ENCODE measurements at regions not wholly inside any gene's neighbourhood (a gene's known extent, or its start where the extent isn't known, plus 50 kb on each side); places are given as distances from the start of the nearest gene placed in this dataset.

DNA sequence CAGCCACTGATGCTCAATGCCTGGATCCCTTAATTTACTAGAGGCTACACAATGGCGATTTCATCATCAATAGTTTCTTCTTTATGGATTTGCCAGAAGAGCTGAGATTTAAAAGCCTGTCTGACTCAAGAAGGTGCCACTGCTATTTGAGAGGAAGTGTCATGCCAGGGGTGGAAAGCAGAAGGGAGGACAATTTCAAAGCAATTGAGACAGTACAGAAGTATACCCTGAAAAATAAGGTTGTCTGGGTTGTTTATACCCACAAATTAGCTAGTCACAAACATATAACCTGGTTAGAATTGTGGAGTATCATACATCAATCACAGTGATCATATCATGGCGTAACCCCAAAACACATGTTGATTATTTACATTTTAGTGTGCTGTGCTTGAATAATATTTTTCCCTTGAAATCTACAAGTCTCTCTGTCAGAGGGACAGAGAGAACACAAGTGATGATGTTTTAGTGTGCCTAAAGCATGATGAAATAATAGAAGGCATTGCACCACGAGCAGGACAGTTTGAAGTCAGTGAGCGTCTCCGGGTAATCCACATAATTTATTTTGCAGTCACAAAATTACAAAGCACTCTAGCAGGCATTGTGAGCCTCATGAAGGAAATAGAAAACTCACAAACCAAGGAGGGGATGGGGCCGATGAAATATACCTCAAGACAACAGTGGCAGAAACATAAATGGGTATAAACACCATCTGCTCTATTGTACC, 312.2 kb upstream of the SPRED2 start:
- DNase-seq (ENCODE audit: low spot score): no peak
- TF ChIP-seq CTCF (IDR thresholded peaks at IDR 0.05): no peak
- Histone ChIP-seq H3K9me3 (no peaks in the 10 kb centered on the region), H3K27me3 (replicated peaks; ENCODE audit: insufficient read depth) (no peaks in the 10 kb centered on the region), H3K27ac (no peak overlapping the region), H3K4me1 (ENCODE audit: control insufficient read depth in 1 of 2, low read depth in 2 of 2) (peaks cover 5 to 10% of the 10 kb centered on the region in 2 donors), H3K4me3 (no peak overlapping the region), H3K36me3 (no peaks in the 10 kb centered on the region)
- ATAC-seq (ENCODE audit: insufficient number of reproducible peaks, low FRiP score, low read depth): no peak

DNA sequence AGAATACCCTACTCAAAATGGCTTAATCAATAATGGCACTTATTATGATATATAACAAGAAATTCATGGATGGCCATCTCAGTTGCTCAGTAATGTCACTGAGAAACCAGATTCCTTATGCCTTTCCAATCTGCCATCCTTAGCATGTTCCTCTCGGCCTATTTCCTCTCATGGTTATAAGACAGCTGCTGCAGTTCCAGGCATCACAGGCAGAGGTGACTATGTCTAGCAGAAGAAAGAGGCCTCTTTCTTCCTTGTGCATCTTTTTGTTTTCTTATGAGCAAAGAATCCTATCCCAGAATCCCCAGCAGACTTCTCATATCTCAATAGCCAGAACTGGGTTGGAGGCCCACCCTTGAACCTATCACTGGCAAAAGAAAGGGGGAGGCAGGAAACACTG, 310.6 kb upstream of the SPRED2 start:
- no peak for TF ChIP-seq CTCF (IDR thresholded peaks at IDR 0.05)
- Histone ChIP-seq H3K27me3 (replicated peaks; ENCODE audit: insufficient read depth) (no peaks in the 10 kb centered on the region), H3K4me1 (ENCODE audit: control insufficient read depth in 1 of 2, low read depth in 2 of 2) (peaks cover 5 to 10% of the 10 kb centered on the region in 2 donors), H3K36me3 (no peaks in the 10 kb centered on the region), H3K27ac (no peak overlapping the region), H3K9me3 (no peaks in the 10 kb centered on the region), H3K4me3 (no peak overlapping the region)
- no peak for DNase-seq (ENCODE audit: low spot score)
- ATAC-seq (ENCODE audit: insufficient number of reproducible peaks, low FRiP score, low read depth): no peak

- ATAC-seq (ENCODE audit: insufficient number of reproducible peaks, low FRiP score, low read depth): no peak
- H3K27me3 ChIP-seq (replicated peaks; ENCODE audit: insufficient read depth): no peaks in the 10 kb centered on the region
- H3K36me3 ChIP-seq: no peaks in the 10 kb centered on the region
- no peaks in the 10 kb centered on the region for H3K9me3 ChIP-seq
- no peak overlapping the region for H3K4me3 ChIP-seq
- no peaks in the 10 kb centered on the region for H3K4me1 ChIP-seq (ENCODE audit: control insufficient read depth in 1 of 2, low read depth in 2 of 2)
- TF ChIP-seq CTCF (IDR thresholded peaks at IDR 0.05): no peak
- DNase-seq (ENCODE audit: low spot score): no peak
- no peak overlapping the region for H3K27ac ChIP-seq
Measured at GRCh38 chr2:65739927-65740326, 307.5 kb upstream of the SPRED2 start.

DNA sequence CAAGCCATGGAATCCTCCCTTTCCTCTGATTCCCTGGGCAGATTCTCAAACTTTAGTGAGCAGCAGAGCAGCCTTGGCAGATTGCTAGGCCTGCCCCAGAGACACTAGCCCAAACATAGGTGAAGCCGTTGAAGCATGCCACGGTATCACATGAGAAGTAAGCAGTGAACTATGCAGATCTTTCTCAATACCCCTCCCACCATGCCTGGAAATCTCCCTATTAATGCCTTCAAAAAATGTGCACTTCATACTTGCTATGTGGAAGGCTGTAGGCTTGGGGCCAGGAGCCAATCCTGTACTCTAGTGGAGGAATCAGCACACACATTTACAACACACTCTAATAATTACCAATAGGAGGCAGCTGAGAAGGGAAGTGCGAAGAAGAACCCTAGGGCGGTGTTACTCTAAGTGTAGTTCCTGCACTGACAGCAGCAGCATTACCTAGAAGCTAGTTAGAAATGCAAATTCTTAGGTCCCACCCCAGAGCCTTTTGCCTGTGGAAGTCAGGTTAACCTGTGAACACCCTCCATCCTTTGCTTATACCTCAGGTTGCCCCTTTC, 305.1 kb upstream of the SPRED2 start:
- H3K4me3 ChIP-seq: no peak overlapping the region
- H3K4me1 ChIP-seq (ENCODE audit: control insufficient read depth in 1 of 2, low read depth in 2 of 2): no peaks in the 10 kb centered on the region
- H3K36me3 ChIP-seq: no peaks in the 10 kb centered on the region
- no peaks in the 10 kb centered on the region for H3K9me3 ChIP-seq
- TF ChIP-seq CTCF (IDR thresholded peaks at IDR 0.05): no peak
- no peak for DNase-seq (ENCODE audit: low spot score)
- ATAC-seq (ENCODE audit: insufficient number of reproducible peaks, low FRiP score, low read depth): no peak
- no peak overlapping the region for H3K27ac ChIP-seq
- H3K27me3 ChIP-seq (replicated peaks; ENCODE audit: insufficient read depth): no peaks in the 10 kb centered on the region

DNA sequence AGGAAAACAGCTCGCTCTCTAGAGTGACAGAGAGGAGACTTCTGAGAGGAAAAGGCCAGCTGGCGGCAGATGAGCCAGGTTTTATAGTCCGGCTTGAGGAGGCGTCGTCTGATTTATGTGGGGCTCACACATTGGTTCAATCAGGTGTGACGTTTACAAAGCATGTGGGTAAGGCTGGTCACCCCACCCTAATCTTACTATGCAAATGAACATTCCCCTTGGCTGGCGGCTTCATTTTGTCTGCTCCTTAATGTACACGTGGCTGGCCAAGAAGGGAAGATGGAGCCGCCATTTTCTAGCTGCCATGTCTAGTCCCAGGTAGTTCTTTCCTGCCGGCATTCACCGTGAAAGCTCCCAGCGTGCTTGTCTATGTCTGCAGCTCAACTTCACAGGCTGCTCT, 299.1 kb upstream of the SPRED2 start:
- Histone ChIP-seq H3K36me3 (no peaks in the 10 kb centered on the region), H3K4me3 (no peak overlapping the region), H3K4me1 (ENCODE audit: control insufficient read depth in 1 of 2, low read depth in 2 of 2) (no peaks in the 10 kb centered on the region), H3K9me3 (no peaks in the 10 kb centered on the region), H3K27me3 (replicated peaks; ENCODE audit: insufficient read depth) (no peaks in the 10 kb centered on the region), H3K27ac (no peak overlapping the region)
- DNase-seq (ENCODE audit: low spot score) (no peak), ATAC-seq (ENCODE audit: insufficient number of reproducible peaks, low FRiP score, low read depth) (no peak)
- TF ChIP-seq CTCF (IDR thresholded peaks at IDR 0.05): no peak
